GM21737 (cell line): ENCODE measurements at regions not wholly inside any gene's neighbourhood (a gene's known extent, or its start where the extent isn't known, plus 50 kb on each side); places are given as distances from the start of the nearest gene placed in this dataset.

Source experiments
- ATAC-seq: cut with Tn5 transposase; IDR thresholded peaks from one replicate; pipeline ENCODE4 v1.9.1; 2021; ENCODE audit warnings: mild to moderate bottlenecking, moderate library complexity; ENCODE audit not compliant: unreplicated experiment

GRCh38 chr18:71597219-71597618 is 946.9 kb downstream of the CBLN2 start:
- no peak for ATAC-seq

DNA sequence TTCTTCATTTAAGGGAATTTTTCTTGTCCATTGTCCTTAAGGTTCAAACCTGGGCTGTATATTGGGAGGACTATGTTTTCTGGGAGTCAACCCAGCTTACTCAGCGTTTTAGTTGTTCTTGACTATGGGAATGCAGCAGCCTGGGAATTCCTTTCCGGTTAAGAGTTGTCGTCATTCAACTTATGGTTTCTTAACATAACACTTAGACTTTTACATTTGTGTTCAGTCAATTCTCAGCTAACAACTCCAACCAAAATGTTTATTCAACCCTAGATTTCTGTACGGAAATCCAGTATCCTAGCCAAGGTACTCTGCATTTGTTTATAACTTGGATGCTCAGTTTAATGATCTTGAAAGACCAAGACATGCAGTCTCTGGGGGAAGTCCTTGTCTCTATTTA is 960.9 kb downstream of the CBLN2 start:
- ATAC-seq: no peak

GRCh38 chr18:71554686-71555085 is 989.5 kb downstream of the CBLN2 start:
- ATAC-seq: no peak

DNA sequence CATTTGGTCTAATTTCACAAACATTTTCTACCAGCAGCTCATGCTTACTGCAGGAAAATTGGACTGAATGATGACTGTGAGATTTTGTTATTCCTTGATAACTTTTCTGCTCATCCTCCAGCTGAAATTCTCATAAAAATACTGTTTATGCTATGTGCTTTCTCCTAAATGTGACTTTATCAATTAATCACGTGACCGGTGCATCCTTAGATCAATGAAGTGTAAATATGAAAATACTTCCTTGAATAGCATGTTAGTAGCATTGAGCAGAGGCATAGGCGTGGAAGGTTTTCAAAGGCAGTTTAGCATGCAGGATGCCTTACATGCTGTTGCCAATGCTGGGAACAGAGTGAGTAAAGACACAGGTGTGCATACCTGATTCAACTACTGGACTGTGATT is 1002.5 kb downstream of the CBLN2 start:
- no peak for ATAC-seq

DNA sequence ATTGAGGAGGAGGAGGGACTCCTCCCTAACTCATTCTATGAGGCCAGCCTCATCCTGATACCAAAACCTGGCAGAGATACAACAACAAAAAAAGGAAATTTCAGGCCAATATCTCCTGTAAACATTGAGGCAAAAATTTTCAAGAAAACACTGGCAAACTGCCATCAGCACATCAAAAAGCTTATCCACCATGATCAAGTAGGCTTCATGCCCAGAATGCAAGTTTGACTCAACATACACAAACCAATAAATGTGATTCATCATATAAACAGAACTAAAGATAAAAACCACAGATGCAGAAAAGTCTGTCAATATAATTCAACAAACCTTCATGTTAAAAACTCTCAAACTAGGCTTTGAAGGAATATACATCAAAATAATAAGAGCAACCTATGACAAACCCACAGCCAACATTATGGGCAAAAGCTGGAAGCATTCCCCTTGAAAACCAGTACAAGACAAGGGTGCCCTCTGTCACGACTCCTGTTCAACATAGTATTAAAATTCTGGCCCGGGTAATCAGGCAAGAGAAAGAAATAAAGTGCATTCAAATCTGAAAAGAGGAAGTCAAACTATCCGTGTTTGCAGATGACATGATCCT is 1014.3 kb downstream of the CBLN2 start:
- no peak for ATAC-seq

DNA sequence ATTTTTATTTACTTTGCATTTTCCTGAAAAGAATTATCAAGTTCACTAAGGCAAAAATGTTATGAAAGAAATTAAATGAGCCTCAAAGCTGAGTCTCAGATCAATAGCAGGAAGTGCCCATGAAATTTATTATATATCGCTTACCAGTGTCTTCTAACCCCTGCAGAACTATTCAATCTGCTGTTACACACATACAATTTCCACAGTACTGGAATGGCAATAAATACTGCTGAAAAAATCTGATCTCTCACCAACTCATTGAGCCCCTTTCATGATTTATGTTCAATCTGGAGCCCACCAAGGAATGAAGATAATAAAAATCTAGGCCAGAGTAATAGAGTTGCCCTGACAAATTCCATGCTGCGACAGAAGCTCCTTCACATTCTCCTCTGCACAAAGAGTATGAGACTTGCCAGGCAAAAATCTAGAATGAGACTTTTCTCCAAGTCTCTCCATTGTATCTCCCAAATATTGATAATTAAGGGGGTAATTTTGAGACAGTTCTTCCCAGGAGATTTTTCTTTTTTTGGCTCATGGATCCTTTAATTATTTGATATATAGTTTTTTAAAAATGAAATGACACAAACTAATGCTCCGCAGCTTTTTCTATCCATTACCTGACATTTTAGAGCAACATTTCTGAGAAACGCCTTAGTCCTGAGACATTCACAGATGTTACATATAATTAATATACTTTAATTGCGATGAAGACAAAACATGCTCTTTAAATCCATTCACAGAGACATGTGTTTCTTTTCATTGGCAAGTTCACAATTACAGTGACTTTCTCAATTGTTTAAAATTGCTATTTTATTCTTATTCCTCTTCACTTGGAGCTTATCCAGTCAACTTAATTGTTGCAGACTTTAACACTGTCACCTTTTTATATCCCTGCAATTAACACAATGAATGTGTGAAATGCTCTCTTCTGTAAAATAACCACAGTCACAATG is 1020.4 kb downstream of the CBLN2 start:
- ATAC-seq: no peak

DNA sequence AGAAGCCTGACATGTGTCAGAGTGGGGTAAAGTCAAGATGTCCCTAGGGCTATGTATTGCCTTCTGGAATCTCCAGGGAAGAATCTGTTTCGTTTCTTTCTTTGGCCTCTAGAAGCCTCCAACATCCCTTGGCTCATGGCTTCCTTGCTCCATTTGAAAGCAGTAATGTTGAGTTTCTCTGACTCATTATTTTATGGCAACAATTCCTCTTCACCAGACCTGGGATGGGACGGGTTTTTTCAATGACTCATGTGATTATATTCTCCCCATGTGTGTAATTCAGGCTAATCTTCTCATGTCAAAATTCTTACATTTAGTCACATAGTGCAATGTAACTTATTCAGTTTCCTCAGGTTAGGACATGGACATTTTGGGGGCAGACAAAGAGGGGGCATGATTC is 1038.6 kb downstream of the CBLN2 start:
- ATAC-seq: no peak

- ATAC-seq: no peak
These were observed 1040.9 kb downstream of the CBLN2 start for GRCh38 chr18:71503222-71503621.

GRCh38 chr18:71485611-71486010 is 1058.5 kb downstream of the CBLN2 start:
- ATAC-seq: no peak

DNA sequence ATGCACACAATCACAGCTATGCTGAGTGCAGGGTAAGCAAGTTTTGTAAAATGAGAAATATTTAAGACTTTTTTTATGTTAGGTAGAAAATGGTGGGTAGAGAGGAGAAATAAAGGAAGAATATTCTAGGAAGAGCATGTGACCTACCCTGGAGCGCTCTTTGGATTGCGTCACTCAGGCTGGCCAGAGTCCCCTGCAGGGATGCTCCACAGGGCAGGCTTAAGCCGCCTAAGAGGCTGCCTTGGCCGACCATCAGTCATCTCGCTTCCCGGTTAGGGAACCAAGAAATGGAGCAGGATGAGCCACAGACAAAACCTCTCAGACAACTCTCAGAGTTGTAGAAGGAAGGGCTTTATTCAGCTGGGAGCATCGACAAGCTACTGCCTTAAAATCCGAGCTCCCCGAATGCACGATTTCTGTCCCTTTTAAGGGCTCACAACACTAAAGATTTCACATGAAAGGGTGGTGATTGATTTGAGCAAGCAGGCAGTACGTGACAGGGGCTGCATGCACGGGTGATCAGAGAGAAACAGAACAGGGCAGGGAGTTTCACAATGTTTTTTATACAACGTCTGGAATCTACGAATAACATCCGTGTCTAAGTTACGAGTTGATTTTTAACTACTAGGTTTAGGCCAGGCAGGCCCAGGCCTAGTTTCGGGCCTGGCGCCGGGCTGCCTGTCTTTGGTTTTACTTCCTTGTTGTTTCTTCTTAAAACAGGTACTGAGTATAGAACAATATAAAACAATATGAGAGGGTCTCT is 1072.0 kb downstream of the CBLN2 start:
- no peak for ATAC-seq

DNA sequence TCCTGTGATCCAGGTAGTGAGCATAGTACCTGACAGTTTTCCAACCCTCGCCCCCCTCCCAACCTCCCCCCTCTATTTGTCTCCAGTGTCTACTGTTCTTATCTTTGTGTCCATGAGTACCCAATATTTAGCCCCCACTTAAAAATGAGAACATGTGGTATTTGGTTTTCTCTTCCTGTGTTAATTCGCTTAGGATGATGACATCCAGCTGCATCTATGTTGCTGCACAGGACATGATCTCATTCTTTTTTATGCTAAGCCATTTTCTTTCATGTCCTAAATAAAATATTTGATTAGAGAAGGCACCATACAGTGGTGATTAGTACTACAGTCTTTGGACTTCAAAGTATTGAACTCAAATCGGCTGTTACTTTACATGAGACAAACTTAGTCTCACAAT is 1087.9 kb downstream of the CBLN2 start:
- ATAC-seq: no peak

DNA sequence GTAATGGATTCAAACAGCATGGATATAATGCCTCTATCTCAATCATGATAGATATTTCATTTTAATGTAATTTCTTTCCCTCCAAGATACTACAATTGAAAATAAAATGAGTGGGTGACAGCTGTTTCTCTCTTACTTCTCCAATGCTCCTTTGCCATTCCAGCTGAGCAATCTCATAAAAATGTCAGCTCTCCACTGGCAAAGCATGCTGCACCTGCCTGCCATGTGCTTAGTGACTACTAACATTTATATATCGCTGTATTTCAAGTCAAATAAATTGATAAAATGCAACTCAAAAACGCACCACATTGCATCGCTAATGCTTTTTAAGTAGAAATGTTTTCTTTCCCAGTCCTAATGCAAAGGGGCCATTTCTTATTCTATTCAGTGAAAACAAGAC is 1093.9 kb downstream of the CBLN2 start:
- no peak for ATAC-seq

DNA sequence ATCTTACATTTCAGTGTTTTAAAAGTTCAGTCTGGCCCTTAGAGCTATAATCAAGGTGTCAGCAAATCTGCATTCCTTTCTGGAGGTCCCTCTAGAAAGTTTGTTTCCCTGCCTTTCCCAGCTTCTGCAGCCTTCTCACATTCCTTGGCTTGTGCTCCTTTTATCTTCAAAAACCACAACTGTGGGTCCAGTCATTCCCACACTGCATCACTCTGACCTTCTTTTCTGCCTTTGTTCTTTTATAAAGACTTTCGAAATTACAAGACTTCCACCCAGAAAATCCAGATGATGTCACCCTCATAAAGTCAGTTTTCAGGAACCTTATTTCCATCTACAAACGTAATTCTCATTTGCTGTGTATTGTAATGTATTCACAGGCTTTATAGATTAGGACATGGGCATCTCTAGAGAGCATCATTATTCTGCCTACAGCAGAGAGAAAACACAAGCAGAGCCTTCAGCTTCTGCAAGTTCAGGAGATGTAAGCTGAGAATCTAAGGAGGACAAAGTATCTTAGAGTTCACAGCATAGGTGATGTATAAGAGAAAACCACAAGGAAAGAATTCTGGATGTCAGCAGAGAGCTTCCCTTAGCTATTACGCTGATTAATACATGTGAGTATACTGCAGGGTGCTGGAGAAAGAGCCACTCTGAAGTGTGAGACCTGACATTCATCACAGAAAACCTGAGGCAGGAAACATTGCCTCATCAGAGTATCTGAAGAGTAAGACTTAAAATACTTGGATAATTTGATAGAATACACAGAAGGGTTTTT is 1100.2 kb downstream of the CBLN2 start:
- no peak for ATAC-seq

GRCh38 chr18:71442731-71443141 is 1101.4 kb downstream of the CBLN2 start:
- no peak for ATAC-seq

- no peak for ATAC-seq
These were observed 1103.0 kb downstream of the CBLN2 start for GRCh38 chr18:71441156-71441555.

GRCh38 chr18:71437511-71437910 is 1106.6 kb downstream of the CBLN2 start:
- ATAC-seq: no peak

DNA sequence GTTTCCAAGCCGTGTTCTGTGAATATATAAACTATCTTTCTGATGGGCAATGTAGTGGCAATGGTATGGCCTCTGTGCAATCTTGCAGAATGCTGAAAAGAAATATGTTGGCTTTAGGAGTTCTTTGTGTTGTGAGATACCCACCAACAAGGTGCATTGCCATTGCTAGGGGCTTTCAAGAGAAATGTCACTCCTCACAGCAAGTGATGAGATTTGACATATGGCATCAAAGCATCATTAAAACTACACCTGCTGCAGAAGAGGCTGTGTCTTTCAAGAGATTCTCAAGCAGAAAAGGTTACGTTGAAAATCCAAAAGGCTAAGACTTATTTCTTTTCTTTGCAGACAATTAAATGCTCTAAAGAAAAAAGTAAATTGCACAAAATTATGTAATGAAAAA is 1110.8 kb downstream of the CBLN2 start:
- ATAC-seq: no peak

GRCh38 chr18:71431689-71432088 is 1112.5 kb downstream of the CBLN2 start:
- no peak for ATAC-seq

GRCh38 chr18:71431171-71431570 is 1113.0 kb downstream of the CBLN2 start:
- ATAC-seq: no peak

DNA sequence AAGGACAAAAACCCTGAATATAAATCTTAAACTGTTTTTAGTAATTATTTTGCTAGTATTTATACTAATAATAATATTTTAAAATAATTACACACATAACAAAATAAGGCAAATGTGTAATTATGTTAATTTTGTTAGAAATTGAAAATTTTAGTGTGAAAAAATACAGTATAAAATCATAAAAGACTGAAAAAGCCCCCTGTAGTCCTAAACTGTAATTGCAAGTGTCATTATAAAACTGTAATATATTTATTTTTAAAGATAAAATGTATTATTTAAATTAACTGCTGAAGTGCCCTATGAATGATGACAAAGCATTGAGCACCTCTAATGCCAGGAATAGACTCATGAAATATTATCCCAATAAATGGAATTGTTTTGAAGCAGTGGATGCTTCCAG is 1117.7 kb downstream of the CBLN2 start:
- ATAC-seq: no peak
